NCI-H524 treated with DMSO at 0.1 percent for 48 hours (cell line): ENCODE measurements at regions not wholly inside any gene's neighbourhood (a gene's known extent, or its start where the extent isn't known, plus 50 kb on each side); places are given as distances from the start of the nearest gene placed in this dataset.

Experiments used
- DNase-seq: peaks from one replicate; lab custom pipeline; 2025; lab: John Stamatoyannopoulos, UW

DNA sequence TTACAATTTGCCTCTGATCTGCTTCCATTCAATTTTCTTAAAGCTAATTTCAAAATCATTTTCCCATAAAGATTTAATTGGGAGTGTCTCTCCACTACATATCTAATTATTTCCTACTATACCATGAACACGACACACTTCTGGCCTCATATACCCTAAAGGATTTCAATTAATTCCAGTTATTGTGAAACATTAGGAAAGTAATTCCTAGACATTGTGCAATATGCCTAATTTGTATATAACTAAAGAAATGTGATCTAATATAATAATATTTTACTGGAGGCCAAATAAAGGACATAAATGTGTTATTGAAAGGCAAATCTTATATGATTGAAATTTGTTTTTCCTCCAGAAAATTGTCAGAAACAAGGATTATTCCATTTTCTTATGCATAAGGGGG, 727.2 kb upstream of the ADGRL2 start:
- DNase-seq, result no peak

DNA sequence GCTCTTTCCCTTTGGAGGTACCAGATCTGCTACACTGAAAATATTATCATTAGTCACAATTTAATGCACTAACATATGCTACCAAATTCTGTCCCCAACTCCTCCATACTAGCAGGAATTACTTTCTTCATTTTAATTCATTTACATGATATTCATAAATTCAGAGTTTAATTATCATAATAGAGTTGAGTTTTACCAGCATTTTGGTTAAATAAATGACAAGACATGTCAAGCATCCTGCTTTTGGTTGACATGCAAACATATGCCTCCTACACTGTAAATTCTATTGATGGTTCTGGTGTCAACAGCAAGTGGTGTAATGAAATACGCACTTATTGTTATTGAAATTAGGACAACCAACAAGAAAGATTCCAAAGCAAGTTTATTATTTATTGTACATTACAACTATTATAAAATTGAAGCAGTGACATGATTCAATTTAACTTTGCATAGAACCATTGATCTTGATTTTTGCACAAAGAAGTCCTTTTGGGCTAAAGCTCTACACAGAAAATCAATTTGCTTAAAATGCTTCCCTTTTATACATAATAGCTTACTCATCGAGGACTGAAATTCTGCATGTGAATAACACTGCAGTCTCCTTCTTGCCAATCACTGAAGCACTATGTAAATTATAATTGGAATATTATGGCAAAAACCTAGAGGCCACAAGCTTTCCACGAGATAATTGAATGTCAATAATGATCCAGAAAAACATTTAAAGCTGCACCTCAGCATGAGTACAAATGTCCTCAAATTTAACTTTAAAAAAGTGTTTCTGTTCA, 728.6 kb upstream of the ADGRL2 start:
- no peak for DNase-seq

DNA sequence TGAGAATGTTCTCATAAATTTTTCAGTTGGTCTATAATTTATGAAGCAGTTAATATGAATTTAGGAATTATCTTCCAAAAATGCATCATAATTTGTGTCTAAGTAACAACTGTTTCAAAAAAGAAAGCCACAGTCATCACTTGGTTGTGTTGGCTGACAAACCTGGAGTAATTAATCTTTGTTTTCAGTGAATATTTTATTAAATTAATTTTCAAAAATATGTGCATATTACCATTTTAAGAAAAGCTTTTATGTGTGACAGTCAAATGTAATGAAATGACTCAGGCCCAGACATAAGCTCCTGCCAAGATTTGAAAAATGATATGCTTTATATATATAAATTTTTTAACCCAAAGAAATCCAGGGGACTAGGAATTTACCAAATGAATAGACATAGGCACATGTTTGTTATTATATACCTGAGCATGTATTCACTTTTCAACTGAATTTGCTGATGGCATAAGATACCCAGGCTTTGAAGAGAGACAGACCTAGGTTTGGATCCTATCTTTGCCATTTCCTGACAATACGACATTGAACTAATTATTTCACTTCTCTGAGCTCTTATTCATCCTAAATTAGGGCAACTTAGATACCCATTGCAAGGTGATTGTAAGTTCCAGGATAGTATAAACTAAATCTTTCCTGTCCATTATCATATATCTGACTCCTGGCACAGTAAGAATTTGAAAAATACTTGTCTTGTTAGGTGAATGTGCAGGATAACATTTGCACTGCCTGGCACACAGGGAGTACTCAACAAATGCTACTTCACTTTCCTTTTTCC, 729.5 kb upstream of the ADGRL2 start:
- DNase-seq, result no peak

DNA sequence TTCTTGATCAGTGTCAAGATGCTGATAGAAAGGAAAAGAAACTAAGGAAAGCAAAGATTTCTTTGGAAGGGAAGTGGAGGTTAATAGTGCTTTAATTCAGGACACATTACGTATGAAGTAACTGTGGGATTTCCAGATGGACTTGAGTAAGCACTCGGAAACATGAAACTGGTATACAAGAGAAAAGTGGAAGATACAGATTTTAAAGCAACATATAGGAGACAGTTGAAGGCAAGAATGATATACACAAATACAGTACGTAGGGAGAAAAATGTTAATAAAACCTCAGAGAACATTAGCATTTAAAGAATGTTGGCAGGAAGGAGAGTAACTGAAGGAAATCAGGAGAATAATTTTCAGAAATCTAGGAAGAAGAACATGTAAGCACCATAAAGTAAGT, 730.9 kb upstream of the ADGRL2 start:
- DNase-seq, result no peak

DNA sequence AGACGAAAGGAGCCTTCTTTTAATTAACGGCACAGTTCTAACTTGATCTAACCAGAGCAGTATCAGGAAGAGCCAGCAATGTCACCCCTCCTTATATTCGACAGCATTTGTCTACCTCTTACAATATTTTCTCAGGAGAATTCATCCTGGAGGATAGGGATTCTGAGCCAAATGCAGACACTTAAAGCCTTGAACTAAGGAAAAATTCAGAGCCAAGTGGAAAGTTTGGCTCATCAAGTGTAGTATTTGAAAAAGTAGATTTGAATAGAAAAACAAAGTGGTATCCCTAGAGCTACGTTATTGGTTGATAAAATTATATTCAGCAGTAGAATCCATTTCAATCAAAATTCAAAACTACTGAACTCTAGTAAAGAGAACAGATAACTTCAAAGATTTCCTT, 732.0 kb upstream of the ADGRL2 start:
- no peak for DNase-seq

DNA sequence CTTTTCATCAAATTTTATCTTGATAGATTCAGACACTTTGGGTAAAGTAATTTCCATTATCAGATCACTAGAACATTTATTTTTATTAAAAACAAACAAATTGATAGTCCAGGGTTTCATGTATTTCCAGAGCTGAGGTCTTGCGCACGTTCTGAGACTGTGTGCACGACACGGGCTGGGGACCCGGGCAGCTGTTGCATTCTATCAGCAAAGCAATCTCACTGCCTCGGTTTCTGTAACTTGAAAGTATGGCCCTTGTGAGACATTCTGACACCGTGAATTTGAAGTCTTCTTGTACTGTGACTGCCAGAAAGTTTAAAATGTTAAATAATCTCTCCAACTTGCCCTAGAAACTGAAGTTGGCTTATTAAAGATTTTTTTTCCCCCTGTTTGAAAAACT, 746.9 kb upstream of the ADGRL2 start:
- DNase-seq, result no peak

DNA sequence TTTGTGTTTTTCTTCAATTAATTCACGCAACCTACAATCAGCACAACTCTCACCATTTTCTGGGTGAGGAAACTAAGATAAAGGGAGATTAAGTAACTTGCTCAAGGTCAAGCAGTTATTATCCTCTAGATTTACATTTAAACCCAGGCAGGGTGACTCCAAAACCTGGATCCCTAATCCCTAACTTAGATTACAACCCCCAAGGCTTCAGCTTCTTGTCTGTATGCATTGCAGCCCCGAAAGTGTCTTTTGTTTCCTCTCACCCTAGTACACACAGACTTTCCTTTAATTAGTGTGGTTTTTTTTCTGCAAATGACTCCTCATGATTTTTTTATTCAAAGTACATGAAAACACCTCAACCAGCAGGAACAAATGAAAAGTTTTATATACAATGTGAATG, 748.6 kb upstream of the ADGRL2 start:
- no peak for DNase-seq

DNA sequence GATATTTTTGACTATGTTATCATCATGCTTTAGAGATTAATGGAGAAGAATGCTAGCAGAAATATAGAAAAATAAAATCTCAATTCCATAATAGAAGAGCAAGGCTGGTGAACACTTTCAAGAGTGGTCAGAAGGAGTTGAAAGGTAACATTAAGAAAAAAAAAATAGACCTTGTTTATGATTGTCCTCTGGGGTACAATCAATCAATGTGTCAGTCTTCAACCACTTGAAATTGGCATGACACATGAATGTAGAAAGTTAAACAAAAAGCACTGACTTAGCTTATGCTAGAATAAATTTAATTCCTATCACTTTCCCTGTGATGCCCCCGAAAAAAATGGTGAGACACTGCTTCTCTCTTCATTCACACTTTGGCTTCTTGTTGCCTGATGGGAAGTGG, 750.3 kb upstream of the ADGRL2 start:
- DNase-seq, result no peak

DNA sequence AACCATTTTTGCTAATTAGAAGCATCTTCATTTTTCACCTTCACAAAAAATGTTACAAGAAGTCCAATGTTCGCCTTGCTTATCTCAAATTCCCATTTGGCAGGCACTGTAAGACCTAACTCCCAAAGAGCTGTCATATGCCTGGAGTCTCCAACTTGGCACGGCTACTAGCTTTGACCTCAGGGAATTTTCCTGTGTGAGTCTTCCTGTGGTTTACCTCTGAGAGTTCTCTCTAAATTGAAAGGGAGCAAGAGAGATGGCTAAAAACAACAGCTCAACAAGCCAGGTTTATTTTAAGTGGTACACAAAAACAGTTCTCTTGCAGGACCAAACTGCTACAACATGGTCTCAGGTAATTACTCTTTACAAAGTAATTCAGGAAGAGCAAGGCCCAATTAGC, 756.0 kb upstream of the ADGRL2 start:
- DNase-seq, result no peak

DNA sequence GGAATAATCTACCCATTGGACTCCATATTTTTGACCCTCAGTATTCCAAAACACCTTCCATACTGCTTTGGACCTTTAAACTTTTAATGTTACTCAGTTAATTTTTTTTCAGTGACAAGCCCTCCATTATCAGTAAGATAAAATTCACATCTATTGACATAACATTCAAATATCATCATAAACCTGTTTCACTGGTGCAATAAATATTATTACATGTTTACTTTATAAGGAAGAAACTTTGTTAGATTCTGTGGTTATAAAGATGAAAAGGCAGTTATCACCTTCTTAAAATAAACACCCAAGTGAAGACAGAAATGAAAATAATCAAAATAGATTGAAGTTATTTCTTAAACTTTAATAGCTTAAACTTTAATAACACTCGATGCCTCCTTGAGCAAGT, 758.5 kb upstream of the ADGRL2 start:
- no peak for DNase-seq

DNA sequence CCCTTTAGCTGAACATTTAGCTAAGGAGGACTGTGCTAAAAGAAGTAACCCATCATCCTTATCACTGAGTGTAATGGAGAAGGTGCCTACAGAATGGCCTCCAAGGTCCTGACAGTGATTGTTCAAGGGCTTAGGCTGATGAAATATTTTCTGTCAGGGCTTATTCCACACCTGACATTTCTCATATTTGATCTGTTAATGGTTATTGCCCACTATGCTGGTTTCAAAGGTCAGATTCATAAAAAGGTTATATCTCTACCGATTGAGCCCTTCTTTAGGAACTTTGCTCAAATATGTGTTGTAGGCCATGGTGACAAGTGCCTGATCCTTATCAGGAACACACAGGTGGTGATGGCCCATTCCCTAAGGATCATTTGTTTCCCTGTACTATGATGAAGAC, 766.4 kb upstream of the ADGRL2 start:
- no peak for DNase-seq

DNA sequence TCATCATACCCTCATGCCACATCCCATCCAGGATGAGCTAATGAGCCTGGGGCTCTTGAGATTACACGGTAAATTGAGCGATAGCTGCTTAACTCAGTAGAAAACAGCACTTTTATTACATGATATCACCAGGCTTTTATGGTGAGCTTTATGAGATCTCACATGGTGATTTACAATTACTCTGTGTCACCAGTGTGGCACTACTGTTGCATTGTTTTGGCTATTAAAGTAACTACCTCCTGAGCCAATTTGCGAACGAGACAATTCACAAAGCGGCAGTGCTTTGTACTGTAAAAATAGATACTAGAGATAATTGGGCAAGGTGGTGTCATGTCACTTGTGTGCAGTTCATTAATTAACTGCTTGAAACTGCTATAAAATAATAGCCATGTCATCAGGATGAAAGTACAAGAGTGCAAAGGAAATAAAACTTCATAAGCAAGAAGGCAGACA, 767.7 kb upstream of the ADGRL2 start:
- DNase-seq, result no peak

DNA sequence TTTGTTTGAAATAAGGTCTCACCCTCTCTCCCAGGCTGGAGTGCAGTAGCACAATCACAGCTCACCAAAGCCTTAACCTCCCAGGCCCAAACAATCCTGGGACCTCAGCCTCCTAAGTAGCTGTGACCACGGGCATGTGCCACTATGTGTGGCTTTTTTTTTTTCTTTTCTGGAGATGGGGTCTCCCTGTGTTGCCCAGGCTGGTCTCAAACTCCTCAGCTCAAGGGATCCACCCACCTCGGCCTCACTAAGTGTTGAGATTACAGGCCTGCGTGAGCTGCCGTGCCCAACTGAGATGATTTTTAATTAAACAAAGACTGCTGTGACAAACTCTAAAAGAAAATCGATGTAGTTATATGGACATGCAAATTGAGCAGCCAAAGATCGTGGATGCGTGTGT, 768.4 kb upstream of the ADGRL2 start:
- DNase-seq, result no peak

DNA sequence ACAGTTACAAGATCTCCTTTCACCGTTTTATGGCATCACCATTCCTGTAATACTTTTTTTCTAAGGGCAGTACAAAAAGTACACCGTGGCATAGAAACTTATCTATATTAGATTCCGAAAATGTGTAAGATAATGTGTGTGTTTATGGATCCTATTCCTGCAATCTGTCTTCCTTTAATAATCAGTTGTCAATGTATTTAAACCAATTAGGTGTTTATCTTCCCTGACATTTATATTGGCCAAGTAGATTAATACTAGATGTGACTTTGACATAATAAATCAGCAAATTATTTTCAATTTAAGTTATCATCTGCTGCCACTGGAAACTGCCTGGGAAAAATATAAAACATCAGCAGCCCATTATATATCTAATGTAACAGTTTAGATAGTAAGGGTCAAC, 770.3 kb upstream of the ADGRL2 start:
- no peak for DNase-seq

DNA sequence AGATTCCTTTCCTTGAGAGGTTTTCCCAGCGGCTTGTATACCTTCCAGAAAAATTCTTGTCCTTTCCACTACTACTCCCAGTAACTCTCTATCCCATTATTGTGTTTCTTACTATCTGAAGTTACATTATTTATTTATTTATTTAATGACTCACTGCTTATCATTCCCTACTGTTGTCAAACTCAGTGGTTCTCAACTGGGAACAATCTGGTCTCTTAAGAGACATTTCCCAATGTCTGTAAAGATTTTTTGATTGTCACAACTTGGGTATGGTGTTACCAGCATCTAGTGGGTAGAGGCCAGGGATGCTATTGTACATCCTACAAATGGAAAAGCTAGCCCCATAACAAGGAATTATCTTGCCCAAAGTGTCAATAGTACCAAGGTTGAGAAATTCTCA, 771.5 kb upstream of the ADGRL2 start:
- DNase-seq, result no peak

DNA sequence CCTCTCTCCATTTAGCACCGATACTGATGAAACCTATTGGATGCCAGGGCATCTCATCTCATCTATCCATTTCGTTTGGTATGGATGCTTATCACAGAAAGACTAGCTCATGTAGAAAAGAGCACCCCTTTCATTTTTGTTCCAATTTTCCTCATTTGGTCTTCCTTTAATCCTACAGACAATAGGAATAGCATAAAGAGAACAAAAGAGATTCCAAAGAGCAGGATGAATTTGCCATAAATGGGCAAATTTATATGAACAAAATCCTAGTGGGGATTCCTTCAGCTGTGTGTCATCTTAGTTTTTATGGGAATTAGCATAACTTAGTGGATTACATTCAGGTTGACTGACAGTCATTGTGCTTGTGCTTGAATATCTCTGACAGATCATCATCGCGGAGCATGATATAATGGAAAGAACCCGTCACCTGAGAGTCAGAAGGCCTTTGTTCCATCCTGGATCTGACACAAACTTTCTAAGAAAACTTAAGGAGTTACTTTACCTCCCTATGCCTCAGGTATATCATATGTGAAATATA, 777.5 kb upstream of the ADGRL2 start:
- DNase-seq, result no peak

DNA sequence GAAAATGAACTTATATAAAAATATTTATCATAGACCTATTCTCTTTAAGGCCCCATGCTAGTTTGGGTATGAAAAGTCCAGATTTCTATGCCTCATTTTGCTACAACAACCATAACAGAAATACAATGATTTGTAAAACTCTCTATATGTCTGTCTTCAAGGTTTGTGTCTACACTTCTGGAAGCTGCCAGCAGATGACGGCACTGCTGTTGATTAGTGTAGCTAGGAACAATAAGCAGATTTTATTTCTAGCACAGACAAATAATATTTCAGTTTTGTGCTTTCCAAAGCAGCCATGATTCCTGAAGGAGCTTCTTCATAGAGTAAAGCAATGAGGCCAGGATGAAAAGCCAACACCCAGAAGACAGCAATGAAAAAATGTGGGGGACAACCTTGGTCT, 779.6 kb upstream of the ADGRL2 start:
- no peak for DNase-seq

DNA sequence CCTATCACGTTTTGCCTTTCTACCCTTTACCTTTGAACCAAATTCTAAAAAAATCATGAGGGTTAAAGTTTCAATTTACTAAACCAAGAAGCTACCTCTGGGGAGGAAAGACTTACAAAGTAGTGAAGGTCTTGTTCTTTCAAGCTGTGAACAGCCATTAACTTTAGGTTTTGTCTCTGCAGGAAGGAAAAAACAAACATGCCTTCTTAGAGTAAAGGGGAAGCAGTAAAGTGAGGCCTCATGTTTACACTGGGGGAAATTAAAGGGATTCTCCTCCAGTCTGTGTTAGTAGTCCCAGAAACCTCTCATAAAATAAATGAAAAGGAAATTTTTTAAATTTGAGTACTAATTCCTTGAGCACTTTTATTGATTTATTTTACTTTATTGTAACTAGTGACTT, 780.2 kb upstream of the ADGRL2 start:
- no peak for DNase-seq

DNA sequence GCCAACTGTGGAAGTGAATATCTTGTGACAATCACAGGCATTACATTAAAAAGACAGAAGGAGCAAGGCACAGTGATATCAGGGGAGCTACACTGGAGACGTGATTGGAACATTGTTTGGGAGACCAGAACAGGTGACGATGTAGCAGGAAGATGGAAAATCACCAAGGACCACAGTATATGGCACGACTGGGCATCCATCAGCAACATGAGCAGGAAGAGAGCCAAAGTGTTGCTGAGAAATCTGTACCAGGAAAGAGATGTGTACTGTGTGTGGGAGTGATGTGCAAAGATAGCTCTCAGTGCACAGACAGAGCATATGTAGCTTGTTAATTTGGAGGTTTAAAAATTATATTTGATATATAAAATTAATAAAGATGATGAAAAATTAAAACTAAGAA, 790.6 kb upstream of the ADGRL2 start:
- DNase-seq, result no peak

DNA sequence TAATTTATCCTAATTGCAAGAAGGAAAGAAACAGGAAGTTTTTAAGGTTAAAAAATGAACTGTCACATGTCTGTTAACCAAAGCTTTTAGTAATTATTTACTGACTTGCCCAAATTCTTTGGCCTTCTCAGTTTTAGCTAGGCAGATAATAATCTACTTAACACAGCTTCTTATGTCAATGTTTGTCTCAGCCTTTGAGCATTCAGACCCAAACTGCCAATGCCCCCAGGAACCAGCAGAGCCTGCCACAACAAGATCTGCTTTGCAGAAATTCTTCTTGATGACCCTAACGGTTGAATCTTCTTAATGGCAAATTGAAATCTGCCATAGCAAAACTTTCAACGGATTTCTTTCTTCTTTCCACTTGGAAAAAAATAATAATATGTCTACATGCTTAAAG, 792.4 kb upstream of the ADGRL2 start:
- no peak for DNase-seq

DNA sequence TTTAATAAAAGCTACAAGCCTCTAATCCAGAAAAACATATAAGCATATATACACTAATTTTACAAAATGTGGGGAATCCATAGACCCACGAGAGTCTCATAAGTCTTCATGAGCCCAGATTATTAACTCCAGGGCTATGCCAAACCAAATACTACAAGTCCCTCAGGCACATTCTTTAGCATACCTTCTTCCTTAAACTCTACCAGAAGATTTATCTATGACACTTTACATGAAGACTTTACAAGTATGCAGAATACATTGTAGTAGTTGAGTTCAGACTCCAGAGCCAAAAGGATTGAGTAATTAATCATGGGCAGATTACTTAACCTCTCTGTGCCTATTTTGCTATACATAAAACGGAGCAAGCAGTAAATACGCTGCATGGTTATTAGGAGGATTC, 793.7 kb upstream of the ADGRL2 start:
- no peak for DNase-seq

DNA sequence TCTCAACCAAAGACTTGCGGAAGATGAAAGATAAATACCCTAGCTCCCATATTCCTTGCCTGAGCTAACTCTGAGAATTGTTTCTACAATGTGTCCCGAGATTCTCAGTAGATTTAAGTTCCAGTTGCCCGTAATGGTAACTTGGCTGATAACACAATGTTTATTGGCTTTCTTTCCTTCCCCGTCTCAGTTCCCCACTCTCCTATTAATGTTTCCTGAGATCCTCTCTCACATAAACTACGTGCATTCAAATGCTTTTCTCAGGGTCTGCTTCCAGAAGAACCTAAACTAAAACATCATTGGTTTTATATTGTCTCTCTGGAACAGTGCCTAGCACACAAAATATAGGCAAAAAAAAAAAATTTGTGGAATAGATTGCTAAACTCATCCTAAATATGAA, 794.2 kb upstream of the ADGRL2 start:
- DNase-seq, result no peak

DNA sequence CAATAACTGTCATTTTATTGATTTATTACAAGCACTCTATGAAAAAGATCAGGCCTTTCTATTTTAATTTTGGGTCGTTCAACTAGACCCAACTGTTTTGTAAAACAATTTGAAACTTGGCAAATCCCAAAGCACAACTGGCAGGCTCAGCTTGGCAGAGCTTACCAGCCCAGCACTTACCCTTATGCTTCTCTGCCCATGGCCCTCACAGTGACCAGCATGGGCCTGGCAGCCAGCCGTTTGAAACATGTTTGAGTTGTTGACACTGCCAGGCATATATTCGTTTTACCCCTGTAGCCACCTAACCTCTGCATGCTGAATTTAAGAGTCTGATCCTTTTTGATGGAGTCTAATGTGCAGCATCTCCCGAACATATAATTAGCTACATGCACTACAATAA, 796.7 kb upstream of the ADGRL2 start:
- no peak for DNase-seq
